Colon (tissue), 2 donors: ENCODE measurements at regions not wholly inside any gene's neighbourhood (a gene's known extent, or its start where the extent isn't known, plus 50 kb on each side); places are given as distances from the start of the nearest gene placed in this dataset.

Experiments used
- FAIRE-seq: peaks from 2 replicates; lab custom pipeline; 2012; peaks lifted over from hg19 to GRCh38; lab: Jason Lieb, UNC
- donor health status: control.
- donor health status: control.

- FAIRE-seq = no peak
Observed at GRCh38 chr16:64408699-64409098, 713.2 kb downstream of the CDH11 start.

- FAIRE-seq = no peak
Observed at GRCh38 chr16:64406770-64407181, 715.1 kb downstream of the CDH11 start.

- no peak for FAIRE-seq
Observed at GRCh38 chr16:64403352-64403751, 718.5 kb downstream of the CDH11 start.

GRCh38 chr16:64398793-64399192 lies 723.1 kb downstream of the CDH11 start:
- FAIRE-seq = no peak

- no peak for FAIRE-seq
Observed at GRCh38 chr16:64397945-64398508, 723.8 kb downstream of the CDH11 start.

GRCh38 chr16:64397042-64397441 lies 724.8 kb downstream of the CDH11 start:
- FAIRE-seq = no peak

- no peak for FAIRE-seq
Observed at GRCh38 chr16:64394061-64394460, 727.8 kb downstream of the CDH11 start.

GRCh38 chr16:64392456-64392855 lies 729.4 kb downstream of the CDH11 start:
- no peak for FAIRE-seq

GRCh38 chr16:64391063-64391600 lies 730.7 kb downstream of the CDH11 start:
- no peak for FAIRE-seq

GRCh38 chr16:64390102-64390501 lies 731.8 kb downstream of the CDH11 start:
- FAIRE-seq = no peak

GRCh38 chr16:64384636-64385035 lies 737.2 kb downstream of the CDH11 start:
- FAIRE-seq = no peak

GRCh38 chr16:64381979-64382378 lies 739.9 kb downstream of the CDH11 start:
- FAIRE-seq = no peak

- FAIRE-seq = no peak
Observed at GRCh38 chr16:64380751-64381150, 741.1 kb downstream of the CDH11 start.

GRCh38 chr16:64375391-64375980 lies 746.4 kb downstream of the CDH11 start:
- FAIRE-seq = no peak

- FAIRE-seq = no peak
Observed at GRCh38 chr16:64370112-64370511, 751.8 kb downstream of the CDH11 start.

GRCh38 chr16:64365448-64365931 lies 756.4 kb downstream of the CDH11 start:
- no peak for FAIRE-seq

- FAIRE-seq = no peak
Observed at GRCh38 chr16:64364894-64365293, 757.0 kb downstream of the CDH11 start.

- FAIRE-seq = no peak
Observed at GRCh38 chr16:64364416-64364815, 757.4 kb downstream of the CDH11 start.

- no peak for FAIRE-seq
Observed at GRCh38 chr16:64364016-64364415, 757.8 kb downstream of the CDH11 start.

GRCh38 chr16:64363039-64363438 lies 758.8 kb downstream of the CDH11 start:
- FAIRE-seq = no peak

GRCh38 chr16:64362193-64362592 lies 759.7 kb downstream of the CDH11 start:
- no peak for FAIRE-seq

- no peak for FAIRE-seq
Observed at GRCh38 chr16:64361753-64362152, 760.1 kb downstream of the CDH11 start.

- no peak for FAIRE-seq
Observed at GRCh38 chr16:64358291-64358690, 763.6 kb downstream of the CDH11 start.

GRCh38 chr16:64356267-64356666 lies 765.6 kb downstream of the CDH11 start:
- no peak for FAIRE-seq
